ENCODE measurements at regions not wholly inside any gene's neighbourhood (a gene's known extent, or its start where the extent isn't known, plus 50 kb on each side); places are given as distances from the start of the nearest gene placed in this dataset.
A peak's percentile ranks its signal among the peaks of the same experiment; 100 is the strongest.

DNA sequence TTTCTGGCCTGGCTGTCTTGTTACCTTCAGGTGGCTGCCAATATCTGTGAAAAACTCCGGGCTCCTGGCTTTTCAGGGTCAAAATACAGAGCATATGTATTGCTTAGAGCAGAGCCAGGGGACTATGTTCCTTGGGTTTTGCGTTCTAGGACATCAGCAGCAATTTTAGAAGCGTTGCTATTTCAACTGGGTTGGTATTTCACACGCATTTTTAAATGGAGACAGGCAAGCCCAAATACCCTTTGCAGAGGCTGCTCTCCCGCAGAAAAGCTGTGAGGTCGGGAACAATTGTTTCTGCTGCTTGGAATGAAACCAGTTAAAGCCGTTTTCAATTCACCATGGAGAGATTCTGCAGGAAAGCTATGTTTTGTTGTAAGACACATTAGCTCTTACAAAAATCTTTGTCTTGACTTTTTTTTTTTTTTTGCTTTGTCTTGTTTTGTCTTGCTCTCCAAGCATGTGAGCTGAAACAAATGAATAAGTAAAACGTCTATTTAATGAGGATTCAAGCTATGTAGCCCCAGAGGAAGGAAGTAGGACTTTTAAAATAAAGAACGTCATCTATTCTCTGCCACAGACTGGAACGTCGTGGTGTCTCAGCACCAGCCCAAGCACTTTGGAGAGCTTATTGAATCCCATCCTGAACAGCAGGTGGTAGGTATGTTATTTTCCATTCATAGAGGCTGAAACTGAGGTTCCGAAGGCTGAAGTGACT lies 181.0 kb upstream of the TBX3 start:
- Histone ChIP-seq H2BK5ac (ENCODE audit: low read depth, low read length) (no peak overlapping the region), H2AFZ (ENCODE audit: low read length) (no peak overlapping the region), H3K4me1 (replicated peaks in 1 of 4; ENCODE audit: control insufficient read depth in 3 of 4, insufficient read depth in 4 of 4, low read length in 3 of 4) (peaks cover 0 to 8% (median 2%) of the 10 kb centered on the region in 4 experiments; a peak in 3 of 7 replicates), H3K56ac (replicated peaks; ENCODE audit: insufficient read length, low read depth, low read length) (no peak overlapping the region), H4K20me1 (replicated peaks in 1 of 2; ENCODE audit: control insufficient read depth in 1 of 2, insufficient read depth in 2 of 2, low read length in 2 of 2) (no peaks in the 10 kb centered on the region), H3K4ac (replicated peaks; ENCODE audit: insufficient read length, low read depth, low read length) (no peak overlapping the region), H3K27ac (ENCODE audit: low read depth, low read length) (no peak overlapping the region), H2AK5ac (ENCODE audit: low read depth, low read length) (no peak overlapping the region), H3K23ac (ENCODE audit: insufficient read length) (no peak overlapping the region), H4K5ac (ENCODE audit: insufficient read length, low read depth, low read length) (no peak overlapping the region), H3K14ac (ENCODE audit: insufficient read length) (no peak overlapping the region), H3K4me2 (ENCODE audit: insufficient read depth in 1 of 2, low read depth in 2 of 2, low read length in 2 of 2) (no peak overlapping the region; a peak in 1 of 4 replicates), H2BK20ac (ENCODE audit: low read length) (no peak overlapping the region), H2BK15ac (ENCODE audit: low read length) (no peak overlapping the region), H3K4me3 (ENCODE audit: extremely low read depth in 1 of 4, insufficient read depth in 2 of 4, low read depth in 3 of 4, low read length in 4 of 4) (no peak overlapping the region), H3K18ac (ENCODE audit: extremely low read depth, low read length) (no peak overlapping the region), H4K8ac (ENCODE audit: extremely low read depth, insufficient read depth, low read length) (no peak overlapping the region), H2BK12ac (ENCODE audit: low read depth, low read length) (no peak overlapping the region; the same call in 1 of the 2 replicates), H3K27me3 (replicated peaks in 1 of 4; ENCODE audit: control insufficient read depth in 3 of 4, extremely low read depth in 1 of 4, insufficient read depth in 3 of 4, low read length in 3 of 4) (no peaks in the 10 kb centered on the region), H3K79me1 (ENCODE audit: low read depth, low read length) (no peaks in the 10 kb centered on the region), H3K23me2 (ENCODE audit: low read depth, low read length) (no peaks in the 10 kb centered on the region), H2BK120ac (replicated peaks; ENCODE audit: low read depth, low read length) (no peak overlapping the region), H3K9me3 (ENCODE audit: insufficient read depth in 2 of 2, low read depth in 1 of 2, low read length in 1 of 2) (0 out of 4 replicates have a peak, but pooled peaks cover 0 to 4% of the 10 kb centered on the region in 2 experiments), H3K9ac (replicated peaks in 1 of 4; ENCODE audit: extremely low read depth in 1 of 4, low read depth in 3 of 4, low read length in 3 of 4) (no peak overlapping the region), H4K91ac (replicated peaks; ENCODE audit: insufficient read length, low read length) (no peak overlapping the region), H3K36me3 (ENCODE audit: control insufficient read depth in 2 of 4, insufficient read depth in 4 of 4, low read length in 3 of 4) (no peaks in the 10 kb centered on the region), H3K79me2 (ENCODE audit: control insufficient read depth in 1 of 2, insufficient read depth in 2 of 2, low read length in 2 of 2) (no peaks in the 10 kb centered on the region)
- TF ChIP-seq TEAD4 (IDR thresholded peaks at IDR 0.05; ENCODE audit: low read depth, low read length) (0 out of 2 replicates have a peak, but pooled peaks have one; percentile 19), HDAC2 (IDR thresholded peaks at IDR 0.05; ENCODE audit: borderline replicate concordance in 1 of 2, low read depth in 2 of 2, low read length in 2 of 2) (no peak)
- ChIA-PET POLR2A (ENCODE audit: partially characterized antibody) (no interaction called here), CTCF (ENCODE audit: partially characterized antibody) (interaction anchor here (0.6 to 1.6 kb wide), 4 partner anchors 8 to 240 kb away, joined by 3 to 4 read pairs (median 3); no protein-coding TSS in a partner anchor)
- FAIRE-seq: peak; percentile 57
- WGBS, 2 experiments (ENCODE audit: extremely low coverage in 1 of 2, insufficient coverage in 1 of 2, insufficient read length in 1 of 2, insufficient replicate concordance in 2 of 2, low coverage in 1 of 2, low lambda C conversion rate in 2 of 2, missing lambda C conversion rate in 1 of 2): 69% methylated on average over 12 of the region's 12 CpGs; no CpG with 5 or more reads in 1 of the 2 experiments
- DNase-seq (ENCODE audit: low read depth in 1 of 2, low spot score in 2 of 2): no peak

Data from H1 (cell line).